ENCODE measurements at regions not wholly inside any gene's neighbourhood (a gene's known extent, or its start where the extent isn't known, plus 50 kb on each side); places are given as distances from the start of the nearest gene placed in this dataset.

DNA sequence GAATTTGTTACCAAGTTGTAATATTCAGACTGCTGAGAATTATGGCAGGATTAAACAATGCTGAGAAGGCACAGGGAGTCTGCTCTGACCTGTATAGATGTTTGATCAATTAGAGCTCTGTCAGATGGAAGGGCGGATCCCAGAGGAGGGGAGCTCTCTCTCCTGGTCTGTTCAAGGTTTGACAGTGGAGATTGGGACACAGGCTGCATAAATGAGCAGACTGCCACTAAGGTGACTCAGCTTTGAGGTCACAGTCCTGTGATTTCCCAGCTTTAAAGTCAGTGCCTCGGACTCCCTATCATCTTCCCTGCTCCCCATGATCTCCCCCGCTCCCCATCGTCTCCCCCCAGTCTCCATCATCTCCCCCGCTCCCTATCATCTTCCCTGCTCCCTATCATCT, 59.2 kb upstream of the SLC22A23 start:
- TF ChIP-seq POLR2AphosphoS5 (IDR thresholded peaks at IDR 0.05; ENCODE audit: borderline replicate concordance, low read depth, low read length) (no peak), EZH2 (IDR thresholded peaks at IDR 0.05) (no peak)
